ENCODE measurements at regions not wholly inside any gene's neighbourhood (a gene's known extent, or its start where the extent isn't known, plus 50 kb on each side); places are given as distances from the start of the nearest gene placed in this dataset.

- TF ChIP-seq, protein P1, sequence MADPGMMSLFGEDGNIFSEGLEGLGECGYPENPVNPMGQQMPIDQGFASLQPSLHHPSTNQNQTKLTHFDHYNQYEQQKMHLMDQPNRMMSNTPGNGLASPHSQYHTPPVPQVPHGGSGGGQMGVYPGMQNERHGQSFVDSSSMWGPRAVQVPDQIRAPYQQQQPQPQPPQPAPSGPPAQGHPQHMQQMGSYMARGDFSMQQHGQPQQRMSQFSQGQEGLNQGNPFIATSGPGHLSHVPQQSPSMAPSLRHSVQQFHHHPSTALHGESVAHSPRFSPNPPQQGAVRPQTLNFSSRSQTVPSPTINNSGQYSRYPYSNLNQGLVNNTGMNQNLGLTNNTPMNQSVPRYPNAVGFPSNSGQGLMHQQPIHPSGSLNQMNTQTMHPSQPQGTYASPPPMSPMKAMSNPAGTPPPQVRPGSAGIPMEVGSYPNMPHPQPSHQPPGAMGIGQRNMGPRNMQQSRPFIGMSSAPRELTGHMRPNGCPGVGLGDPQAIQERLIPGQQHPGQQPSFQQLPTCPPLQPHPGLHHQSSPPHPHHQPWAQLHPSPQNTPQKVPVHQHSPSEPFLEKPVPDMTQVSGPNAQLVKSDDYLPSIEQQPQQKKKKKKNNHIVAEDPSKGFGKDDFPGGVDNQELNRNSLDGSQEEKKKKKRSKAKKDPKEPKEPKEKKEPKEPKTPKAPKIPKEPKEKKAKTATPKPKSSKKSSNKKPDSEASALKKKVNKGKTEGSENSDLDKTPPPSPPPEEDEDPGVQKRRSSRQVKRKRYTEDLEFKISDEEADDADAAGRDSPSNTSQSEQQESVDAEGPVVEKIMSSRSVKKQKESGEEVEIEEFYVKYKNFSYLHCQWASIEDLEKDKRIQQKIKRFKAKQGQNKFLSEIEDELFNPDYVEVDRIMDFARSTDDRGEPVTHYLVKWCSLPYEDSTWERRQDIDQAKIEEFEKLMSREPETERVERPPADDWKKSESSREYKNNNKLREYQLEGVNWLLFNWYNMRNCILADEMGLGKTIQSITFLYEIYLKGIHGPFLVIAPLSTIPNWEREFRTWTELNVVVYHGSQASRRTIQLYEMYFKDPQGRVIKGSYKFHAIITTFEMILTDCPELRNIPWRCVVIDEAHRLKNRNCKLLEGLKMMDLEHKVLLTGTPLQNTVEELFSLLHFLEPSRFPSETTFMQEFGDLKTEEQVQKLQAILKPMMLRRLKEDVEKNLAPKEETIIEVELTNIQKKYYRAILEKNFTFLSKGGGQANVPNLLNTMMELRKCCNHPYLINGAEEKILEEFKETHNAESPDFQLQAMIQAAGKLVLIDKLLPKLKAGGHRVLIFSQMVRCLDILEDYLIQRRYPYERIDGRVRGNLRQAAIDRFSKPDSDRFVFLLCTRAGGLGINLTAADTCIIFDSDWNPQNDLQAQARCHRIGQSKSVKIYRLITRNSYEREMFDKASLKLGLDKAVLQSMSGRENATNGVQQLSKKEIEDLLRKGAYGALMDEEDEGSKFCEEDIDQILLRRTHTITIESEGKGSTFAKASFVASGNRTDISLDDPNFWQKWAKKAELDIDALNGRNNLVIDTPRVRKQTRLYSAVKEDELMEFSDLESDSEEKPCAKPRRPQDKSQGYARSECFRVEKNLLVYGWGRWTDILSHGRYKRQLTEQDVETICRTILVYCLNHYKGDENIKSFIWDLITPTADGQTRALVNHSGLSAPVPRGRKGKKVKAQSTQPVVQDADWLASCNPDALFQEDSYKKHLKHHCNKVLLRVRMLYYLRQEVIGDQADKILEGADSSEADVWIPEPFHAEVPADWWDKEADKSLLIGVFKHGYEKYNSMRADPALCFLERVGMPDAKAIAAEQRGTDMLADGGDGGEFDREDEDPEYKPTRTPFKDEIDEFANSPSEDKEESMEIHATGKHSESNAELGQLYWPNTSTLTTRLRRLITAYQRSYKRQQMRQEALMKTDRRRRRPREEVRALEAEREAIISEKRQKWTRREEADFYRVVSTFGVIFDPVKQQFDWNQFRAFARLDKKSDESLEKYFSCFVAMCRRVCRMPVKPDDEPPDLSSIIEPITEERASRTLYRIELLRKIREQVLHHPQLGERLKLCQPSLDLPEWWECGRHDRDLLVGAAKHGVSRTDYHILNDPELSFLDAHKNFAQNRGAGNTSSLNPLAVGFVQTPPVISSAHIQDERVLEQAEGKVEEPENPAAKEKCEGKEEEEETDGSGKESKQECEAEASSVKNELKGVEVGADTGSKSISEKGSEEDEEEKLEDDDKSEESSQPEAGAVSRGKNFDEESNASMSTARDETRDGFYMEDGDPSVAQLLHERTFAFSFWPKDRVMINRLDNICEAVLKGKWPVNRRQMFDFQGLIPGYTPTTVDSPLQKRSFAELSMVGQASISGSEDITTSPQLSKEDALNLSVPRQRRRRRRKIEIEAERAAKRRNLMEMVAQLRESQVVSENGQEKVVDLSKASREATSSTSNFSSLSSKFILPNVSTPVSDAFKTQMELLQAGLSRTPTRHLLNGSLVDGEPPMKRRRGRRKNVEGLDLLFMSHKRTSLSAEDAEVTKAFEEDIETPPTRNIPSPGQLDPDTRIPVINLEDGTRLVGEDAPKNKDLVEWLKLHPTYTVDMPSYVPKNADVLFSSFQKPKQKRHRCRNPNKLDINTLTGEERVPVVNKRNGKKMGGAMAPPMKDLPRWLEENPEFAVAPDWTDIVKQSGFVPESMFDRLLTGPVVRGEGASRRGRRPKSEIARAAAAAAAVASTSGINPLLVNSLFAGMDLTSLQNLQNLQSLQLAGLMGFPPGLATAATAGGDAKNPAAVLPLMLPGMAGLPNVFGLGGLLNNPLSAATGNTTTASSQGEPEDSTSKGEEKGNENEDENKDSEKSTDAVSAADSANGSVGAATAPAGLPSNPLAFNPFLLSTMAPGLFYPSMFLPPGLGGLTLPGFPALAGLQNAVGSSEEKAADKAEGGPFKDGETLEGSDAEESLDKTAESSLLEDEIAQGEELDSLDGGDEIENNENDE (IDR thresholded peaks at IDR 0.05; ENCODE audit: insufficient replicate concordance, low read length) = no peak
- TF ChIP-seq CHD1 (IDR thresholded peaks at IDR 0.05; ENCODE audit: low read depth, low read length) = no peak
- no peak for TF ChIP-seq TAF7 (optimal IDR thresholded peaks at IDR 0.05; ENCODE audit: borderline replicate concordance, low read depth, low read length)
- TF ChIP-seq BCL11A (IDR thresholded peaks at IDR 0.05; ENCODE audit: low read depth in 2 of 2, low read length in 2 of 2) = no peak
- TF ChIP-seq GABPA (IDR thresholded peaks at IDR 0.05; ENCODE audit: borderline replicate concordance, insufficient read depth, low read length) = no peak
- no peak for TF ChIP-seq KDM4A (IDR thresholded peaks at IDR 0.05; ENCODE audit: low read depth, low read length, severe bottlenecking)
Measured at GRCh38 chr11:112382561-112382960, 121.9 kb upstream of the PLET1 start (continued).

All from H1 (cell line).